Right lobe of liver (tissue), 4 donors: ENCODE measurements at regions not wholly inside any gene's neighbourhood (a gene's known extent, or its start where the extent isn't known, plus 50 kb on each side); places are given as distances from the start of the nearest gene placed in this dataset.
"Not testable (repeated sequence)": the region's sequence is repeated elsewhere in the genome, so short reads cannot be mapped to it uniquely, and the experiment has no call there.

ENCODE experiments used
- CTCF ChIP-seq, 4 donors: fragments of 200-600 bp in 3 of 4; fragments of 450-650 bp in 1 of 4; IDR thresholded peaks; one replicate each; pipeline versions ENCODE4 v1.5.1 to v1.8.0; 2016 to 2022; ENCODE audit warnings: antibody characterized with exemption in 4 of 4, mild to moderate bottlenecking in 2 of 4
- POLR2A ChIP-seq: fragments of 450-650 bp; IDR thresholded peaks from one replicate; pipeline ENCODE4 v1.6.1; 2017; ENCODE audit warnings: antibody characterized with exemption, mild to moderate bottlenecking
- donor health status: DM: no; HTN: no; CAD: no.
- donor health status: DM: no; HTN: no; CAD: no.
- donor health status: DM: no; HTN: yes; CAD: no.

GRCh38 chr9:42397336-42397735 lies 213.9 kb downstream of the SPATA31A6 start:
- TF ChIP-seq CTCF (IDR thresholded peaks at IDR 0.05); POLR2A: not testable (repeated sequence)
